ENCODE measurements at regions not wholly inside any gene's neighbourhood (a gene's known extent, or its start where the extent isn't known, plus 50 kb on each side); places are given as distances from the start of the nearest gene placed in this dataset.
A peak's percentile ranks its signal among the peaks of the same experiment; 100 is the strongest.
"Not testable (repeated sequence)": the region's sequence is repeated elsewhere in the genome, so short reads cannot be mapped to it uniquely, and the experiment has no call there.

- Mint-ChIP-seq H3K27ac (no peak overlapping the region), H3K4me3 (no peak overlapping the region), H3K36me3 (no peaks in the 10 kb centered on the region), H3K4me1 (no peaks in the 10 kb centered on the region), H3K9me3 (peaks cover 0 to 7% (median 4%) of the 10 kb centered on the region in 7 donors), H3K27me3 (no peaks in the 10 kb centered on the region)
- ATAC-seq (ENCODE audit: low read depth in 2 of 2) (no peak), DNase-seq (no peak)
These were observed 943.8 kb downstream of the NR2F1-AS1 start for GRCh38 chr5:92637247-92637646.

- DNase-seq (no peak), ATAC-seq (ENCODE audit: low read depth in 2 of 2) (no peak)
- Mint-ChIP-seq H3K27me3 (no peaks in the 10 kb centered on the region), H3K36me3 (no peaks in the 10 kb centered on the region), H3K4me3 (no peak overlapping the region), H3K9me3 (peaks cover 0 to 7% (median 4%) of the 10 kb centered on the region in 7 donors), H3K27ac (no peak overlapping the region), H3K4me1 (no peaks in the 10 kb centered on the region)
These were observed 946.0 kb downstream of the NR2F1-AS1 start for GRCh38 chr5:92635001-92635461.

- Mint-ChIP-seq H3K27me3 (no peaks in the 10 kb centered on the region), H3K4me3 (no peak overlapping the region), H3K4me1 (no peaks in the 10 kb centered on the region), H3K36me3 (no peaks in the 10 kb centered on the region), H3K9me3 (peaks cover 0 to 10% (median 5%) of the 10 kb centered on the region in 7 donors), H3K27ac (no peak overlapping the region)
- ATAC-seq (ENCODE audit: low read depth in 2 of 2) = no peak
- DNase-seq = no peak
These were observed 947.0 kb downstream of the NR2F1-AS1 start for GRCh38 chr5:92633875-92634487.

- Mint-ChIP-seq H3K9me3 (peaks cover 0 to 10% (median 7%) of the 10 kb centered on the region in 7 donors), H3K27ac (no peak overlapping the region), H3K27me3 (no peaks in the 10 kb centered on the region), H3K4me3 (no peak overlapping the region), H3K36me3 (no peaks in the 10 kb centered on the region), H3K4me1 (no peaks in the 10 kb centered on the region)
- ATAC-seq (ENCODE audit: low read depth in 2 of 2) (no peak), DNase-seq (no peak)
These were observed 947.8 kb downstream of the NR2F1-AS1 start for GRCh38 chr5:92633176-92633575.

- H3K27me3 Mint-ChIP-seq; H3K27ac Mint-ChIP-seq; ATAC-seq (ENCODE audit: low read depth in 2 of 2); DNase-seq; H3K9me3 Mint-ChIP-seq; H3K36me3 Mint-ChIP-seq; H3K4me1 Mint-ChIP-seq; H3K4me3 Mint-ChIP-seq: not testable (repeated sequence)
These were observed 949.8 kb downstream of the NR2F1-AS1 start for GRCh38 chr5:92631237-92631701.

- DNase-seq (no peak), ATAC-seq (ENCODE audit: low read depth in 2 of 2) (no peak)
- no peaks in the 10 kb centered on the region for H3K4me1 Mint-ChIP-seq
- peak overlapping the region in 1 of 6 donors; percentile 63 for H3K27ac Mint-ChIP-seq
- peaks cover 0 to 9% (median 6%) of the 10 kb centered on the region in 7 donors for H3K9me3 Mint-ChIP-seq
- H3K4me3 Mint-ChIP-seq = no peak overlapping the region
- H3K36me3 Mint-ChIP-seq = no peaks in the 10 kb centered on the region
- H3K27me3 Mint-ChIP-seq = no peaks in the 10 kb centered on the region
These were observed 951.4 kb downstream of the NR2F1-AS1 start for GRCh38 chr5:92629574-92629973.

- H3K4me3 Mint-ChIP-seq = no peak overlapping the region
- no peak overlapping the region for H3K27ac Mint-ChIP-seq
- no peaks in the 10 kb centered on the region for H3K36me3 Mint-ChIP-seq
- H3K4me1 Mint-ChIP-seq = no peaks in the 10 kb centered on the region
- peaks cover 0 to 6% (median 5%) of the 10 kb centered on the region in 7 donors for H3K9me3 Mint-ChIP-seq
- ATAC-seq (ENCODE audit: low read depth in 2 of 2) (no peak), DNase-seq (no peak)
- no peaks in the 10 kb centered on the region for H3K27me3 Mint-ChIP-seq
These were observed 952.0 kb downstream of the NR2F1-AS1 start for GRCh38 chr5:92629000-92629399.

- Mint-ChIP-seq H3K27me3 (no peaks in the 10 kb centered on the region), H3K27ac (no peak overlapping the region), H3K9me3 (peaks cover 0 to 11% (median 4%) of the 10 kb centered on the region in 7 donors), H3K36me3 (no peaks in the 10 kb centered on the region), H3K4me3 (no peak overlapping the region), H3K4me1 (no peaks in the 10 kb centered on the region)
- ATAC-seq (ENCODE audit: low read depth in 2 of 2) = no peak
- DNase-seq = no peak
These were observed 953.8 kb downstream of the NR2F1-AS1 start for GRCh38 chr5:92627186-92627585.

- no peaks in the 10 kb centered on the region for H3K4me1 Mint-ChIP-seq
- no peak overlapping the region for H3K27ac Mint-ChIP-seq
- no peak overlapping the region for H3K4me3 Mint-ChIP-seq
- H3K9me3 Mint-ChIP-seq = peaks cover 0 to 9% (median 0%) of the 10 kb centered on the region in 7 donors
- H3K27me3 Mint-ChIP-seq = no peaks in the 10 kb centered on the region
- ATAC-seq (ENCODE audit: low read depth in 2 of 2) (no peak), DNase-seq (no peak)
- H3K36me3 Mint-ChIP-seq = no peaks in the 10 kb centered on the region
These were observed 964.9 kb downstream of the NR2F1-AS1 start for GRCh38 chr5:92616085-92616484.

- Mint-ChIP-seq H3K27ac (no peak overlapping the region), H3K4me3 (no peak overlapping the region), H3K9me3 (peaks cover 0 to 4% (median 0%) of the 10 kb centered on the region in 7 donors), H3K27me3 (no peaks in the 10 kb centered on the region), H3K36me3 (no peaks in the 10 kb centered on the region), H3K4me1 (no peaks in the 10 kb centered on the region)
- no peak for ATAC-seq (ENCODE audit: low read depth in 2 of 2)
- DNase-seq = no peak
These were observed 967.5 kb downstream of the NR2F1-AS1 start for GRCh38 chr5:92613546-92613945.

GRCh38 chr5:92610435-92610834 lies 970.6 kb downstream of the NR2F1-AS1 start:
- H3K4me1 Mint-ChIP-seq; DNase-seq; H3K27ac Mint-ChIP-seq; ATAC-seq (ENCODE audit: low read depth in 2 of 2); H3K27me3 Mint-ChIP-seq; H3K4me3 Mint-ChIP-seq; H3K9me3 Mint-ChIP-seq; H3K36me3 Mint-ChIP-seq: not testable (repeated sequence)

- no peak for ATAC-seq (ENCODE audit: low read depth in 2 of 2)
- no peaks in the 10 kb centered on the region for H3K27me3 Mint-ChIP-seq
- H3K4me3 Mint-ChIP-seq = no peak overlapping the region
- peaks cover 0 to 3% (median 0%) of the 10 kb centered on the region in 7 donors for H3K9me3 Mint-ChIP-seq
- H3K27ac Mint-ChIP-seq = no peak overlapping the region
- no peaks in the 10 kb centered on the region for H3K36me3 Mint-ChIP-seq
- no peaks in the 10 kb centered on the region for H3K4me1 Mint-ChIP-seq
- DNase-seq = no peak
These were observed 975.4 kb downstream of the NR2F1-AS1 start for GRCh38 chr5:92605591-92605990.

GRCh38 chr5:92599217-92599810 lies 981.7 kb downstream of the NR2F1-AS1 start:
- no peak for ATAC-seq (ENCODE audit: low read depth in 2 of 2)
- no peaks in the 10 kb centered on the region for H3K27me3 Mint-ChIP-seq
- H3K9me3 Mint-ChIP-seq = peaks cover 0 to 8% (median 3%) of the 10 kb centered on the region in 7 donors
- DNase-seq = no peak
- no peak overlapping the region for H3K4me3 Mint-ChIP-seq
- no peaks in the 10 kb centered on the region for H3K36me3 Mint-ChIP-seq
- no peak overlapping the region for H3K27ac Mint-ChIP-seq
- no peaks in the 10 kb centered on the region for H3K4me1 Mint-ChIP-seq

GRCh38 chr5:92594031-92594430 lies 987.0 kb downstream of the NR2F1-AS1 start:
- Mint-ChIP-seq H3K27me3 (no peaks in the 10 kb centered on the region), H3K9me3 (peaks cover 0 to 6% (median 3%) of the 10 kb centered on the region in 7 donors), H3K27ac (no peak overlapping the region), H3K4me3 (no peak overlapping the region), H3K4me1 (no peaks in the 10 kb centered on the region), H3K36me3 (no peaks in the 10 kb centered on the region)
- ATAC-seq (ENCODE audit: low read depth in 2 of 2) = no peak
- DNase-seq = no peak
